AG08395 (cell line): ENCODE measurements at regions not wholly inside any gene's neighbourhood (a gene's known extent, or its start where the extent isn't known, plus 50 kb on each side); places are given as distances from the start of the nearest gene placed in this dataset.

Experiments used
- DNase-seq: peaks from one replicate; pipeline ENCODE4 v3.0.0; 2012; ENCODE audit warnings: mixed read lengths, low spot score

- DNase-seq, result no peak
Observed at GRCh38 chr11:38296211-38296776, 1698.3 kb upstream of the RAG2 start.

DNA sequence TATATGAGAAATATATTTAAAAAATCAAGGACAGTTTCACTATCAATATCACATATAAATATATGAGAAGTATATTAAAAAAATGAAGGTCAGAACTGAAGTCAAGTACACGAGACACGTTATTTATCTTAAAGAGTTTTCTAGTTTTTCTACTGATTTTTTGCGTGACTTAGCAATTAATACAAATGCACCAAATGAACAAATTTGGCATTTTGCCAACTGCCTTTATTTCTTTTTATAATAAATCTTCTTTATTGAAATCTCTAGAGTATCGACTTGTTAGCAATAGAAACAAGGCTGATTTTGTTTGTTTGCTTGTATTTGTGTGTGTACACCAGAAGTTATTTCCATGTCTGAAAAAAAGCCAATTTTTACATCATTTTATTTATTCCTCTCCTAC lies 1684.7 kb upstream of the RAG2 start:
- no peak for DNase-seq

DNA sequence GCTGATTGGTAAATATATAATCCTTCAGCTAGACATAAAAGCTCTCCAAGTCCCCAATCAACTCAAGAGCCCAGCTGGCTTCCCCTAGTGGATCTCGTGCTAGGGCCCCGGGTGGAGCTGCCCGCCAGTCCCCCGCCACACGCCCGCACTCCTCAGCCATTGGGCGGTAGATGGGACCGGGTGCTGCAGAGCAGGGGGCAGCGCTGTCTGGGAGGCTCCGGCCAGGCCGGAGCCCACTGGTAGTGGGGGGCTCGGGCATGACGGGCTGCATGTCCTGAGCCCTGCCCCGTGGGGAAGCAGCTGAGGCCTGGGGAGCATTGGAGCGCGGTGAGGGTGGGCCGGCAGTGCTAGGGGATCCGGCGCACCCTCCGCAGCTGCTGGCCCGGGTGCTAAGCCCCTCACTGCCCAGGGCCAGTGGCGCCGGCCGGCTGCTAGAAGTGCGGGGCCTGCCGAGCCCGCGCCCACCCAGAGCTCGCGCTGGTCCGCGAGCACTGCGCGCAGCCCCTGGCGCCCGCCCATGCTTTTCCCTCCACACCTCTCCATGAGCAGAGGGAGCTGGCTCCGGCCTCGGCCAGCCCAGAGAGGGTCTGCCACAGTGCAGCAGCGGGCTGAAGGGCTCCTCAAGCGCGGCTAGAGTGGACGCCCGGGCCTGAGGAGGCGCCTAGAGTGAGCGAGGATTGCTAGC lies 1680.6 kb upstream of the RAG2 start:
- DNase-seq, result no peak

GRCh38 chr11:38274031-38274430 lies 1676.0 kb upstream of the RAG2 start:
- DNase-seq, result no peak

GRCh38 chr11:38272376-38272775 lies 1674.3 kb upstream of the RAG2 start:
- no peak for DNase-seq

- no peak for DNase-seq
Observed at GRCh38 chr11:38266691-38267090, 1668.7 kb upstream of the RAG2 start.

- DNase-seq, result no peak
Observed at GRCh38 chr11:38256436-38256835, 1658.4 kb upstream of the RAG2 start.

- DNase-seq, result no peak
Observed at GRCh38 chr11:38254913-38255312, 1656.9 kb upstream of the RAG2 start.

DNA sequence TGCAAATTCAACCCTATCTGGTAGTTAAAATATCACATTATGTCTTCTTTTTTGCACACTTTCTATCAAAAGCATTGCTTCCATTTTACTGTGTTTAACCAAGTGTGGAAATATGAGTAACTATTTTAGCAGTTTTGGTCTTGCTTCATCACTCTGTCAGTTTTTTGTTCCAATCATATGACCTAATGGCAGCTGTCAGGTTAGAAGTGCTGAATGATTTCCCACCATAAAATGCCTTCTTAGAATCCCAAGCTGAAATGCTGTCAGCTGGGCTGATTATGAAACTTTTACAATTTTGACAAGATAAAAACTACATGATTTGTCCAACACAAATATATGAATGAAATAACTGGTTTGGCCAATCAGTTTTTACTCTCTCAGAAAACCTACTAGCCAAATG lies 1654.6 kb upstream of the RAG2 start:
- no peak for DNase-seq

- DNase-seq, result no peak
Observed at GRCh38 chr11:38246451-38246850, 1648.4 kb upstream of the RAG2 start.

DNA sequence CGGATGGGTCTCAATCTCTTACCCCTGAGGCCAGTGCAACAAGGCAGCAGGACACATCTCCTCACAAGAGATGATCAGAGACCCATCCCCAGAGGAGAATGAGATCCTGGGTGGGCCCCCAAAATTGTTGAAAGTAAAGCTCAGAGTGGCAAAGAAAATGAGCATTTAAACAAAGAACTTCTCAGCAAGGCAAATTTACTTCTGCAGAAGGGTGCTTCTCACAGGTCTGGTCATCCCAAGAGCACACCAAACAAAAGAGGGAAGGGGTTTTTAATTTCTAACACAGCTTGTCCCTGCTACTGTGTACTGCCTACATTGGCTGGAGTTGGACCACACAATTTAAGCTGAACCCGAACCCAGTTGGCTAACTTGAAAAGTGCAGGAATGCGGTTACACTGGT lies 1628.6 kb upstream of the RAG2 start:
- DNase-seq, result no peak

GRCh38 chr11:38221295-38221694 lies 1623.3 kb upstream of the RAG2 start:
- no peak for DNase-seq

DNA sequence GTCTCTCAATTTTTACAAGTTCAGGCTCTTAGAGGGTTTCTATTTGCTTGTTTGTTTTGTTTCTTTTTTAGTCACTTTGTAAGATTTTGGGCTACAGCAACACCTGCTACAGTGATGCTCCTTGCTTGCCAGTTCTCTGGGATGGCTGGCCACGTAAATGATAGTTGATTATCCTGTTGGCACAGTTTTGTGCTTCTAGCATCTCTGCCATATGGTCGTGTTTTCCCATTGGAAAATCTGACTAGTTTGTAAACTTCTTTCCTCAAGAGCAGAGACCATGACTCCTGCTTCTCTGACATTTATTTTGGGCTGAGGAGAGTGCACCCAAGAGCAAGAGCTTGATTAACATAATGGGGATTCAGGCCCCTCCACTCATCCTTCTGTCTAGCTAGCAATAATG lies 1621.6 kb upstream of the RAG2 start:
- DNase-seq, result no peak

- DNase-seq, result no peak
Observed at GRCh38 chr11:38208951-38209350, 1610.9 kb upstream of the RAG2 start.

DNA sequence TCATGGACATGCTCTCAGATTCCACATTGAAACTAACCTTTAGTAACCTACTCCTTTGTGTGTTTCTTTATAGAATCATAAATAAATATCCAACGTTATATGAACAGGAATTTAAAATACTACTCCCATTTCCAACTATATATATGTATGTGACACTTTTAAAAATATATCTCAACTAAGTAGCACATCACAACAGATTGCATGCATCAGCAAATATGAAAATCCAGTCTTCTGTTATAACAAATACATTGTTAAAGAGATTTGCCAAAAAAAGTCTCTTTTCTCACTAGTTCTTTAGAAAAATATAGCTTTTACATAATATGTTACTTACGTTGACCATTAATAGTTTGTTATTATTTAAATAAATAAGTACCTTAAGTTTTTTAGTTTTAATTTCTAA lies 1608.6 kb upstream of the RAG2 start:
- no peak for DNase-seq

- no peak for DNase-seq
Observed at GRCh38 chr11:38191101-38191500, 1593.1 kb upstream of the RAG2 start.

- DNase-seq, result no peak
Observed at GRCh38 chr11:38182126-38182866, 1584.3 kb upstream of the RAG2 start.

DNA sequence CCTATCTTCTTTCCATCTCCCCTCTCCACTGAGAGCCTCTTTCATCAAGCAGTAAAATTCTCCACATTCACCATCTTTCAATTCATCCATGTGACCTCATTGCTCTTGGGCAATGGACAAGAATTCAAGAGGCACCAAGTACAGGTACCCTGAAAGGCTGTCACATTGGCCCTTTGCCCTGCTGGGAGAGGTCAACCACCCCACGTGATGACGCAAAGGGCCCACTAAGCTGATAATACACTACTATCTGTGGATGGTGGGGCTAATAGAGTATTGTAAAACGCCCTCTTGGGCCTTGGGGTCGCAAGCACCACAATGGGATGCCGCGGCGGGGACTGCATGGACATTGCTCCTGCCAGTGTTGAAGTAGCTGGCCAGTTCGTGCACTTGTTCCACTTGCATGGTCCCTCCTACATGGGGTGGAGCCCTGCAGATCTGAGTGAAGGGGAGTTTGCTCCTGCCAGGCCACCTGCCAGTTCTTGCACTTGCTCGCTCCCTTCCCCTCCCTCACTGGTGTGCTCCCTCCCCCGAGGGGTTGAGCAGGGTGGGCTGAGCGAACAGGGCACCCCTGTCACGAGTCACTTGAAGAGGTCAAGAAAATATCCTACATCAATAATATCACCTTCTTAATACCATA lies 1578.8 kb upstream of the RAG2 start:
- no peak for DNase-seq

GRCh38 chr11:38173676-38174075 lies 1575.6 kb upstream of the RAG2 start:
- DNase-seq, result no peak

DNA sequence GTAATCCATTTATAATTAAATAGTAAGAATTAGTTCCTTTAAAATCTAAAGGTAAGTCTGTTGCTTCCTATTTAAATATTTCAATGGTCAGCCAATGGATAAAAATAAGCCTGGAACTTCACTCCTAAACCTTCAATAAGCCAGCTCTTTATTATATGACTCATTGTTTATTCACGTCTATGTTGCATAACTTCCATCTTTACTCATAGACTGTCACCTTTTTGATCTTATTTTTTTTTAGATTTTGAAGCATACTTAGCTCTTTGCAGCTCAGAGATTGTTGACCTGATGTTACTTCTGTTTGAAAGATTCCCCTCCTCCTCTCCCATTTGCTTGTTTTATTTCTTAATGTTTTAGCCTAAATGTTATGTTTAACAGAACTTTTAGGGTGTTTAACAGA lies 1571.2 kb upstream of the RAG2 start:
- no peak for DNase-seq

GRCh38 chr11:38163526-38163925 lies 1565.5 kb upstream of the RAG2 start:
- DNase-seq, result no peak

DNA sequence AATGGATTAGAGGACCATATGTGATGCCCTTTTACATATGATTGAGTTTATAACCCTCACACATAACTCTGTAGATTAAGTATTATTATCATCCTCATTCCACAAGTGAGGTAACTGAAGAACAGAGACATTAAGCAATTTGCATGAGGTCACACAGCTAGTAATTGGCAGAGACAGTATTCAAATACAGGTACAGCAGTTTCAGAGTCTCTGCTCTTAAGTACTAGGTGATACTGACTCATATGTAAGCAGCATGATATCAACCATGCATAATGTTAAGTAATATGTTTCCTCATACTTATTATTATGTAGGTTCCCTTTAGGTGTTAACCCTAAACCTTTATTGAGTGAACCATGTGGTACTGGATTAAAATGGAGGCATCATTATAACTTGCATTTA lies 1562.4 kb upstream of the RAG2 start:
- DNase-seq, result no peak

DNA sequence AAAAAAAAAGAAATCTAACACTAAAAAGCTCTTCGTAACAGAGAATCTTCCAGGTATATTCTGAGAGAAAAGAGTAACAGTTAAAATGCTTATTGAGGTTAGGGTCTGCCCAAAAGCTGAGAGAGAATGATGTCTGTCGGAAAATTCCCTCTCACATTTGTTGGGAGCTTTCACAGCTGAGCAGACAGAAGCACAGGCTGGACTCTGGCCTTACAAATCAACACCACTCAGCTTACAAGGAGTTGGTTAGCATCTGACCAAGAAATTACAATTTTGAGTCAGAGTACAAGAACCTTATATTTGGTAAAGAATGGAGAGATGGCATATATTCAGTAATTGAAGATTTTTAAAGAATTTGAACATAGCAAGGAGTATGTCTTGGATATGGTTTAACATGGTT lies 1561.0 kb upstream of the RAG2 start:
- no peak for DNase-seq
